ENCODE measurements at regions not wholly inside any gene's neighbourhood (a gene's known extent, or its start where the extent isn't known, plus 50 kb on each side); places are given as distances from the start of the nearest gene placed in this dataset.

DNA sequence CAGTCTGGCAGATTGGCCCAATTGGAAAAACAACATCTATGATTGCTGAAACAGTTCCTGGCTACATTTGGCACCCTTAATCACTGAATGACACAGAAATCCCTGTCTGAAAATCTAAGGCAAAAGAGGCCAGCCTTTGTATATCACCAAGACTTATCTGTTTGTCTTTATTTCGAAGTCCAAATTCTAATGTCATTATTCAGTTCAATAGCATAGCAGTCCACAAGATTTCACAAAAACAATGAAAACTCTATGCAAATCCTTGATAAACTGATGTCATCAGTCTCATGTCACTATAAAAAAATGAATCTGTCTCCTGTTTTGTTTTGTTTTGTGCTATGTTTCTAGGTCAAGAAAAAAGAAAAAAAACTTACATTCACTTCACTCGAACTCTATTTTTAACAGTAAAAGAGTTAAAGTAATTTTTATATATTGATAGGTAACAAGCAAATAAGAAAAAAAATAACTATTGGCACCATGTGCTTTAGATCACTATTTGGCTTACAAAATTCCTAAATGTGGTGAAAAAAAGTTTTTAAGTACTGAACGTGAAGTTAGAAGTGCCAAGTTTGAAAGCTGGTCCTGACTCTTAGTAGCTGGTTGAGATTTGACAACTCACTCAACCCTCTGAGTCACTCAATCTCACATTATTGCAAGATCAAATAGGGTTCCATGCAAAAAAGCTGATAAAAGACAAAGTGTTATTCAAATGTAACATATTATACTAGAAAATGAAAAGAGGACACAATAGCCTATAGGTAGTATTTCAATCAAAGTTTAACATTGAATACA is 359.3 kb downstream of the IRS1 start:
- no peak for TF ChIP-seq POLR2A (IDR thresholded peaks at IDR 0.05; ENCODE audit: low read depth, low read length)
- no peak for TF ChIP-seq TAF1 (IDR thresholded peaks at IDR 0.05; ENCODE audit: low read depth, low read length)
- no peak for TF ChIP-seq PAX5 (IDR thresholded peaks at IDR 0.05; ENCODE audit: insufficient read depth, low read length, severe bottlenecking)
- TF ChIP-seq POLR2AphosphoS5 (IDR thresholded peaks at IDR 0.05; ENCODE audit: low read depth, low read length): no peak
